Stimulated activated naive CD8-positive, alpha-beta T cell treated with anti-CD3 and anti-CD28 coated beads, Interleukin-15, Interleukin-2, amounts not matched to agents 100 U/mL and 50 U/mL, for 24 hours (primary cell): ENCODE measurements at regions not wholly inside any gene's neighbourhood (a gene's known extent, or its start where the extent isn't known, plus 50 kb on each side); places are given as distances from the start of the nearest gene placed in this dataset.

Source experiments
- ATAC-seq: fragments of 150-1000 bp; cut with Tn5 transposase; one replicate; pipeline ENCODE4 v1.10.0; 2021
- DNase-seq: peaks from one replicate; pipeline ENCODE4 v3.0.0; 2021

DNA sequence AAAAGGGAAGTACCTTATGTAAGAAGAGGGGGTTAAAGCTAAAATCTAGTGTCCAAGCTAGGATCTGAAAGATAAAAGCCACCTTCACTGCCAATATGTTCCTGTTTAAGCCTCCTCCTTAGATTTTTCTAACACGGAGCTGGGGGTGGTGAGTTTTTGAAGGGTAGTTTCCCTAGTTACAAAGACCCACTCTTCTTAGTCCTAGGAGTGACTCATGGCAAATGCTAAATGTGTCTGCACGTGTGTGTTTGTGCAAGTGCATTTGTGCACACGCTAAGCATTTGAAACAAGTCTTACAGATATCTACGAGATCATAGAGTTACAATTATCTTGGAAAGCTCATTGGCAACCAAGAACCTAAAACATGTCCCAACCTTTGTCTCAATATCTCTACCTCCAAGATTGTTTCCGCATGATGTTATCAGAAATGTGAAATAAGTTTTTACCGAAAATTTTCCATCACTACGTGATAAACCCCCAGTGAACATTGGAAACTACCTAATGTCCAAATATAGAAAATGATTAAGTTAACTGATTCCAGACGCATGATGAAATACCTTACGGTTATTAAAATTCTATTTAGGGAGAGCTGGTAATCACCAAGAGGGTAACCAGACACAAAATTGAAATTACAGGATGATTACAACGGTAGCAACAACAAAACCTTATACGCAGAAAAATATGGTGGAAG is 78.0 kb upstream of the HRH2 start:
- peak; percentile 66 for ATAC-seq

DNA sequence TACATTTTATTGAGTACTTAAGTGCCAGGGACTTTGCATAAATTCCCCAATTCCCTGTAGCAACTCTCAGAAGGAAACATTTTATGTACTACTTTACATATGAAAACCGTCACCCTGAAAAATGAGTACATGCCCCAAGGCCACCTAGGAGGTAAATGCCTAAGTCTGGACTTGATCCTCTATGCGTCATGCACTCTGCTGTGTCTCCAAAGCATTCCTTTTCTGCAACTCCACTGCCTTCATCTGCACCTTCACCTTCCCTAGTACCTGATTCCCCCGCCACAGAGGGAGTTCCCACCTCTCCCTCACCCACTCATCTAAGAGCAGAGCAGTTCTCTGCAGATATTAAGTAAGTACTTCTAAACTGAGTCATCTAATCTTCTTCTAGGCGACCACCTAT is 75.2 kb upstream of the HRH2 start:
- no peak for ATAC-seq
- DNase-seq, result no peak

More for the DNA sequence above, 78.0 kb upstream of the HRH2 start:
- DNase-seq, result no peak

DNA sequence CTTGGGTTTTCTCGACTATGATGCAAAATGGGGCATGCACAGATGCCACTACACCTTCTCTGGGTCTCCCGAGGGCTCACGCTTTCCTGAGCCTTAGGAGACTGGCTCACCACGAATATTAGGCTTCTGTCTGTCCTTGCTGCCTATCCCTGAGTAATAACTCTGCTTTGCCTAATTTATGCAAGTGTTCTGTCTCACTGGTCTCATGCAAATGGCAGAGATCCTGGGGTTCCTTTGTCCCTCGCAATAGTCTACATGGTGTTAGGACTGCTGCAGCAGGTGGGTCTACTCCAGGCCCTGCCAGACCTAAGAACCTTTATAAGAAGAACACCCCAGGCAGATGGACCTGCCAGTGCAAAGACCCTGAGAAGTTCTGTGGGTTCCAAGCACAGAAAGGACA is 72.3 kb upstream of the HRH2 start:
- no peak for DNase-seq
- no peak for ATAC-seq

DNA sequence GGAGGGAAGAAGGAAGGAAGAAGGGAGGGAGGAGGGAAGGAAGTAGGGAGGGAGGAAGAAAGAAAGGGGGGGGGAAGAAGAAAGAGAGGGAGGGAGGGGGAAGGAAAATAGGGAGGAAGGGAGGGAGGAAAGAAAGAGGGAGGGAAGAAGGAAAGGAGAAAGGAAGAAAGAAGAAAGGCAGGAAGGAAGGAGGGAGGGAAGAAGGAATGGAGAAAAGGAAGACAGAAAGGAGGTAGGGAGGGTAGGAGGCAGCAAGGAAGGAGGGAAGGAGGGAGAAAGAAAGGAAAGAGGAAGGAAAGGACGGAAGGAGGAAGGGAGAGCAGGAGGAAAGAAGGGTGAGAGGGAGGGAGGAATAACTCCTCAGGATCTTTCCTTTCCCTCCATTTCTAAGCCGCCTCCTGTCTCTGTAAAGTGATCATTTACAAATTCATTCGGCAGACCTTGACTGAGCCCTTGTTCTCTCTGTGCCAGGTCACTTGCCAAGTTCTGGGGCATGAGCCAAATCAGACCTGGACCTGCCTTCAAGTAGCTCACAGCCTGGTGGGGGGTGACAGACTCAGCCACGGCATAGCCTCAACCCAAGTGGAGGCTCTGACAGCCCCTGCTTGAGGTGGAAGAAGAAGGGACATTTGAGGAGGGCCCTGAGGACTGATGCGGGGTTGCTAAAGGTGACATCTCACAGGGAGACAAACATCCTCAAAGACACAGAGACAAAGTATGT is 69.0 kb upstream of the HRH2 start:
- DNase-seq (no peak), ATAC-seq (no peak)

DNA sequence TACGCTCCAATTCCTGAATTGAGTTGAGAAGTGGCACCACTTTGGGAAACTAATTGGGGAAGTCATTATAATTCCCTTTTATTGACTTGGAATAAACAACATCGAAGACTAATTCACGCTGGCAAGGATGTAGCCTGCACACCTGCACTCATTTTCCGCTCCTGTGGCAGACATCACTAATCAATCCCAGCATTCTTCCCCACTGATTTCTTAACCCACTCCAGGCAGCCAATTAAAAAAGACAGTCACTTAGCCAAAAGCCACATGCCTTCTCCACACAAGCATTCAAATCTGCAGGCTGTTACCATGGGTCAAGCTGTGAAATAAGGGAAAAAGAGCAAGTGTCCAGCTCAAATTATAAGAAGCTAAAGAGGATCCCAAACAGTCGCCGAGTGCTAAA is 68.2 kb upstream of the HRH2 start:
- DNase-seq (no peak), ATAC-seq (no peak)

DNA sequence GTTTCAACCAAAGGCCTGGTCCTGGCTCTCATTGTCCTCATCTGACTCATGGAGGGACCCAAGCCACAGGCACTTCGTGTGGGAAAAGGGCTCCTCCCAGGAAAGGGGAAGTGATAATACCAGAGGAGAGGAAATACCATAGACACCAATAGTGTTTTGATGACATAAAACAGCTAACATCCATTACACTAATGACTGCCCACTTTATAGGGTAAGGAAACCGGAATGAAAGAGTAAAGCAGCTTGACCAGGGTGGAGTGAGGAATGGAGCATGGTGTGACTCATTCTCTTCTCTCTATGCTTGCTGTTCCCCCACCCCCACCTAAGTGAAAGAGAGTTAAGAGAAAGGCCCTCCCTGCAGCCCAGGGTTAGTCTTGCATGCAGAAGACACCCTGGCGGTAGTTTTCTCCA is 67.4 kb upstream of the HRH2 start:
- ATAC-seq (peak; percentile 40), DNase-seq (no peak)

DNA sequence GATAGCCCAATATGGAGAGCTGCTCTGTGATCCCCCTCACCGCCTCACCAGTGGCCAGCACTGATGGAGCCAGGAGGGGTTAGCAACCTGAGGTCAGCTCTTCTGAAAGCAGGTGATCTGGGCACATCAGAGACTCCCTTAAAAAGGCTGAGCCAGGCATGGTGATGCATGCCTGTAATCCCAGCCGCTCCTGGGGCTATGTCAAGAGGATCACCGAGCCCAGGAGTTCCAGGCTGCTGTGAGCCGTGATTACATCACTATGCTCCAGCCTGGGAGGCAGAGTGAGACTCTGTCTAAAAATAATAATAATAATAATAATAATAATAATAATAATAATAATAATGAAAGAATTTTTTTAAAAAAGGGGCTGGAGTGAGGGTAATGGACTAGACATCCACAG is 66.6 kb upstream of the HRH2 start:
- DNase-seq (no peak), ATAC-seq (no peak)

DNA sequence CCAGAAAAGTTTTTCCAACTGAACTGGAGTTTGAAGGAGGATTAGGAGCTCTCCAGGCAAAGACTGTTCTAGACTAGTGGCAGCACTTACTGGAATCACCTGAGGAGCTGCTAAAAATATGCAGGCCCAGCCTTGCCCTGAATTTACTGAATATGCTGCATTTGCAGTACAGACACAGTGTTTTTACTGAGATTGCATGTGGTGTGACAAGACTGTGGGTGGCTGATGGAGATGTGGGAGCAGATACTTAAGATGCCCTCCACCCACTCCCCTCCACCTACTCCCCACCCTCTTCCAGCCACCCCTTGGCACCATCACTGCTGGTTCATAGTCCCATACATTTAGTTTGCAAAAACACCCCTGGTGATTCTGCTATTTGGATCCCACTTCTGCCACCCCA is 64.1 kb upstream of the HRH2 start:
- ATAC-seq (no peak), DNase-seq (no peak)

DNA sequence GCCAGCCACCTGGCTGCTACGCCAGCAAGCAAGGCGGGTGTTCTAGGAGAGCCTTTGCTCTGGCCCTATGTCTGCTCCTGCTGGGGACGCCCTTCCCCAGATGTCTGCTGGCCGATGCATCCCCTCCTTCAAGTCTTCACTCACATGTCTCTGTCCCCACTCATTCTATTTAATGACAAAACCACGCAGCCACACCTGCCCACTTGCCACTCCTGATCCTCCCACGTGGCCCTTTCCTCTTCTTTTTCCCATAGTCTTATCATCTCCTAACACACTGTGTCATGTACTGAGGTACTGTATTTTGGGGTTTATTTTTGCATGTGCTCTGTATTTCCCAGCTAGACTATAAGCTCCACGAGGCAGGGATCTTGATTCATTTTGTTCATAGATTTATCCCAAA is 62.0 kb upstream of the HRH2 start:
- DNase-seq (no peak), ATAC-seq (no peak)

DNA sequence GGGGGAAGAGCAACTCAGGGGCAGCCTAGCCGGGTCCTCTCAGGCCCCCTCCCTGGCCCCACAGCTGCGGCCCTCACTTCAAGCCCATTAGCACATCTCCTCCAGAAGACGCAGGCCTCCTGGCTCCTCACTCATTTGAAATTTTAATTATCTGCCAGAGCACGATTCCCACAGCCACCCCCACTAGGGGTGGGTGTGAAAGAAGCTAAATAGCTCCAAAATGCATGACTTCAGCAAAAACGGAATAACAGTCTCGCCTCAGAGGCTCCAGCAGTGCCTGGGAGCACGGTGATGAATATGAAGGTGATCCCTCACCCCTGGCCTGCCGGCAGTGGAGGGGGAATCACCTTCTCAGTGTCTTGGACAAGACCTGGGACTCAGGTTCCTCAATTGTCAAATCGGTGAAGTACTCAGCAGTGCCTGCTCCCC is 61.1 kb upstream of the HRH2 start:
- DNase-seq (no peak), ATAC-seq (no peak)

DNA sequence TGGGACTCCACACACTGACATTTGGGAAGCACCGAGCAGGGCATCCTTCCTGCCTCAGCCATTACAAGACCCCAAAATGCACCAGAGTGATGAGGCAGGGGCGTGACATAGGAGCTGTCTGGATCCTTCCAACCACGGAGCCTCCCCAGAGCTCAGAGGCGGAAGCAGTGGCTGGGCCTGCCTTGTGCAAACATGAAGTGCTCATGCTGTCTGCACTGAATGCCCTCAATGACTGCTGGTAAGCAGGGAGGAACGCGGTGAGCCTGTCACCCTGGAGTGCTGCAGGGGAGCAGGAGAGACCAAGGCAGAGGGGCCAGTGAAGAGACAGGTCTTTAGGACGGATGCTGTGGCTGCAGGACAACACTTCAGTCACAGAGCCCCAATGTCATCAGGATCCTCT is 60.2 kb upstream of the HRH2 start:
- ATAC-seq (no peak), DNase-seq (no peak)

DNA sequence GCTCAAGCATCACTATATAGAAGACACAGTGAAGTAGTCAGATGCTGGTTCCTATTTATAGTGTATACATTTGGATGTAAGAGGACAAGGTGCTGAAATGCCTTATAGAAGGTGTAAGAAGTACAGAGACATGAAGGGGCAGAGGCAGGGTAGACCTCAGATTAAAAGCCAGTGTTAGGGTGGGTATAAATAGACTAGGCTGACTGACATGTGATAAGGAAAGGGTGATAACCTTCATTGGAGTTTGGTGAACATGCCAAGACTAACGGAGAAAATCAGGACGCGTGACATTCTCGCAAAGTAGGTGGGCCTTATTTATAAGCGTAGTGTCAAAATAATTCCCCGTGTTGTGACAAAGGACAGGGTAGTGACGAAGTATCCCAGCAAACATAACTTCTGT is 59.1 kb upstream of the HRH2 start:
- ATAC-seq (no peak), DNase-seq (no peak)

DNA sequence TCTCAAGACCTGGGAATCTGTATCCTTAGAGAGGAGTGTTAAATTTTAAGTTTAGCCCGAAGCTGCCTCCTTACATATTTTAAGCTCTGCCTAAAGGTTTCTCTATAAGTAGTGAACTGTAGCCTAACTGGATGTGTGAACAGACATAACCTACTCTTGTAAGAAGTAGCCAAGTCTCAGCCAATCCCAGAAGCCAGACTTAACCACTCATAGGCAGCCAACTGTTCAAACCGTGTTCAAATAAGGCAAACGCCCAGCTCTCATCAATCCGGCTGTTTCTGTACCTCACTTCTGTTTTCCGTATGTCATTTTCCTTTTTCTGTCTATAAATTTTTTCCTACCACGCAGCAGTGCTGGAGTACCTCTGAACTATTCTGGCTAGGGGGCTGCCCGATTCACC is 58.7 kb upstream of the HRH2 start:
- DNase-seq (no peak), ATAC-seq (peak; percentile 61)

DNA sequence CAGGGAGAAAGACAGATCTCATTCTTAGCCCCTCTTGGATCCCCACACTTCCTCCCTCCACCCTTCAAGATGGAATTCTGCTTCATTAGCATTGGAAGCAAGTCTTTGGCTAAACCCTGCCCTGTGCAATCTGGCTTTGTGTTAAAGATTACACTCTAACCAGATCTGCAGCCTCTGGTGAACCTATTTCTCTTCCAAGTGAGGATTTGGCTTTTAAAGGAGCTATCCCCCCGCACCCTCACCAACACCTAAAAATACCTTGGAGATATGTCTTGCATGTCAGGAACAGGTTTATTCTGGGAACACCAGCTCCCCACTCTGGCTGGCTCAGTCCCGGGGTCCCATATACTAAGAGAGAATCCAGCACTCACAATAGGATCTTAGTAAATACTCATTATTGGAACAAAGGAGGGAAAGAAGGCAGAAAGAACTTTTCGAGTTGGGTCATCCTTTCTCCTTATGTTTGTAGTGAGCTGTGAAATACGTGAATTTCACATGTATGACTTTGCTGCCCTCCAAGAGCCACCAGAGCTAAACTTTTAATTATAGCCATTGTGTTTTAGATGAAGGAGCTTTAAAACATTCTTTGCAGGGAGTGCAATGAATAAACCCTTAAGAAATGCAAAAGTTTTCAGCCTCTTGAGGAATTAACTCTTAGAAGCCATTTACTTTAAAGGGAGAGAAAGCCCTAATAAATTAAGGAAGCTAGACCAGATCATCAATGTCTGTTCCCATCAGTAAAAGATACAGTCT is 53.7 kb upstream of the HRH2 start:
- no peak for ATAC-seq
- no peak for DNase-seq

DNA sequence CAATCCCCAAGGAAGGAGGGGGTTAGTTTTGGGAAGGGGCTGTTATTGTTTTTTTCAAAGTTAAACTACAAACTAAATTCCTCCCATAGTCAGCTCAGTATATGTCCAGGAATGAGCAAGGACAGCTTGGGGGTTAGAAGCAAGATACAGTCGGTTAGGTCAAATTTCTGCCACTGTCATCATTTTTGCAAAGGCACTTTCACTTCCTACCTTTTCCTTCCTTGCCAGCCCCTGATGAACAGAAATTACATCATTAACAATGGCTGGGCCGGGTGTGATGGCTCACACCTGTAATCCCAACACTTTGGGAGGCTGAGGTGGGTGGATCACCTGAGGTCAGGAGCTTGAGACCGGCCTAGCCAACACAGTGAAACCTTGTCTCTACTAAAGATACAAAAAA is 51.5 kb upstream of the HRH2 start:
- no peak for ATAC-seq
- no peak for DNase-seq
